ENCODE measurements at regions not wholly inside any gene's neighbourhood (a gene's known extent, or its start where the extent isn't known, plus 50 kb on each side); places are given as distances from the start of the nearest gene placed in this dataset.

- 33% methylated on average over 8 of the region's 8 CpGs for WGBS
These were observed 114.8 kb upstream of the BARHL2 start for GRCh38 chr1:90831910-90832309.

GRCh38 chr1:90826834-90827233 lies 109.7 kb upstream of the BARHL2 start:
- Histone ChIP-seq H3K36me3 (no peaks in the 10 kb centered on the region), H3K27ac (replicated peaks in 1 of 4) (no peak overlapping the region), H3K9me3 (no peaks in the 10 kb centered on the region), H3K4me3 (no peak overlapping the region), H3K27me3 (peaks cover 0 to 10% (median 0%) of the 10 kb centered on the region in 4 donors), H3K4me1 (no peaks in the 10 kb centered on the region)
- DNase-seq (ENCODE audit: extremely low spot score): no peak
- intact Hi-C loops (cut with DNase I): no loop called here
- TF ChIP-seq POLR2A (IDR thresholded peaks at IDR 0.05; ENCODE audit: low read depth): no peak
- TF ChIP-seq CTCF (IDR thresholded peaks at IDR 0.05): no peak
- TF ChIP-seq EP300 (IDR thresholded peaks at IDR 0.05): no peak
- TF ChIP-seq POLR2AphosphoS5 (IDR thresholded peaks at IDR 0.05): no peak
- 77% methylated on average over 1 of the region's 1 CpG for WGBS

More at GRCh38 chr1:90831910-90832309, 114.8 kb upstream of the BARHL2 start:
- no peaks in the 10 kb centered on the region for H3K9me3 ChIP-seq
- no peak for DNase-seq (ENCODE audit: extremely low spot score)
- peaks cover 0 to 60% (median 37%) of the 10 kb centered on the region in 4 donors for H3K27me3 ChIP-seq
- TF ChIP-seq POLR2AphosphoS5 (IDR thresholded peaks at IDR 0.05) (no peak), POLR2A (IDR thresholded peaks at IDR 0.05; ENCODE audit: low read depth) (no peak), EP300 (IDR thresholded peaks at IDR 0.05) (no peak), CTCF (IDR thresholded peaks at IDR 0.05) (no peak)
- no peaks in the 10 kb centered on the region for H3K36me3 ChIP-seq
- no peak overlapping the region for H3K4me3 ChIP-seq
- H3K4me1 ChIP-seq: peaks cover 11 to 23% (median 22%) of the 10 kb centered on the region in 4 donors
- no peak overlapping the region for H3K27ac ChIP-seq (replicated peaks in 1 of 4)
- intact Hi-C loops (cut with DNase I): no loop called here

- WGBS: 80% methylated on average over 13 of the region's 13 CpGs
- Histone ChIP-seq H3K9me3 (no peaks in the 10 kb centered on the region), H3K36me3 (no peaks in the 10 kb centered on the region), H3K4me1 (no peaks in the 10 kb centered on the region), H3K4me3 (no peak overlapping the region), H3K27ac (replicated peaks in 1 of 4) (no peak overlapping the region), H3K27me3 (peaks cover 0 to 5% (median 0%) of the 10 kb centered on the region in 4 donors)
- TF ChIP-seq EP300 (IDR thresholded peaks at IDR 0.05) (no peak), POLR2A (IDR thresholded peaks at IDR 0.05; ENCODE audit: low read depth) (no peak), CTCF (IDR thresholded peaks at IDR 0.05) (no peak), POLR2AphosphoS5 (IDR thresholded peaks at IDR 0.05) (no peak)
- intact Hi-C loops (cut with DNase I): no loop called here
- DNase-seq (ENCODE audit: extremely low spot score): no peak
These were observed 108.9 kb upstream of the BARHL2 start for GRCh38 chr1:90826024-90826423.

GRCh38 chr1:90824551-90824950 lies 107.4 kb upstream of the BARHL2 start:
- WGBS: 87% methylated on average over 3 of the region's 3 CpGs
- Histone ChIP-seq H3K4me1 (no peaks in the 10 kb centered on the region), H3K4me3 (no peak overlapping the region), H3K36me3 (no peaks in the 10 kb centered on the region), H3K9me3 (no peaks in the 10 kb centered on the region), H3K27me3 (no peaks in the 10 kb centered on the region), H3K27ac (replicated peaks in 1 of 4) (no peak overlapping the region)
- intact Hi-C loops (cut with DNase I): no loop called here
- TF ChIP-seq POLR2AphosphoS5 (IDR thresholded peaks at IDR 0.05): no peak
- no peak for TF ChIP-seq EP300 (IDR thresholded peaks at IDR 0.05)
- no peak for TF ChIP-seq CTCF (IDR thresholded peaks at IDR 0.05)
- no peak for TF ChIP-seq POLR2A (IDR thresholded peaks at IDR 0.05; ENCODE audit: low read depth)
- DNase-seq (ENCODE audit: extremely low spot score): no peak

GRCh38 chr1:90823686-90824085 lies 106.6 kb upstream of the BARHL2 start:
- intact Hi-C loops (cut with DNase I): no loop called here
- Histone ChIP-seq H3K36me3 (no peaks in the 10 kb centered on the region), H3K4me1 (no peaks in the 10 kb centered on the region), H3K27ac (replicated peaks in 1 of 4) (no peak overlapping the region), H3K27me3 (no peaks in the 10 kb centered on the region), H3K9me3 (no peaks in the 10 kb centered on the region), H3K4me3 (no peak overlapping the region)
- 81% methylated on average over 3 of the region's 3 CpGs for WGBS
- DNase-seq (ENCODE audit: extremely low spot score): no peak
- TF ChIP-seq EP300 (IDR thresholded peaks at IDR 0.05) (no peak), POLR2A (IDR thresholded peaks at IDR 0.05; ENCODE audit: low read depth) (no peak), CTCF (IDR thresholded peaks at IDR 0.05) (no peak), POLR2AphosphoS5 (IDR thresholded peaks at IDR 0.05) (no peak)
